Spinal cord (tissue), 10 donors: ENCODE measurements at regions not wholly inside any gene's neighbourhood (a gene's known extent, or its start where the extent isn't known, plus 50 kb on each side); places are given as distances from the start of the nearest gene placed in this dataset. TPM values are rescaled to one million over a fixed set of nuclear protein-coding genes. Genes with fewer than 3 reads are reported as not detected.

Experiments used
- DNase-seq, 6 donors: peaks; one replicate each; pipeline versions ENCODE4 v3.0.0 to v3.0.0-alpha.2; 2013 to 2015; ENCODE audit warnings: low spot score in 6 of 6, low read depth in 4 of 6
- H3K27ac ChIP-seq: one replicate; pipeline ENCODE4 v1.5.1; 2013; ENCODE audit warnings: low read depth, low read length, control low read depth
- H3K27me3 ChIP-seq: one replicate; pipeline ENCODE4 v1.6.1; 2013; ENCODE audit warnings: low read length; ENCODE audit not compliant: control insufficient read depth, insufficient read depth
- H3K36me3 ChIP-seq: one replicate; pipeline ENCODE4 v1.6.1; 2013; ENCODE audit warnings: low read length; ENCODE audit not compliant: control insufficient read depth, insufficient read depth
- H3K4me1 ChIP-seq: one replicate; pipeline ENCODE4 v1.6.1; 2013; ENCODE audit warnings: low read length; ENCODE audit not compliant: control insufficient read depth, insufficient read depth
- H3K4me3 ChIP-seq: one replicate; pipeline ENCODE4 v1.5.1; 2013; ENCODE audit warnings: low read depth, low read length, control low read depth
- H3K9me3 ChIP-seq: one replicate; pipeline ENCODE4 v1.6.1; 2013; ENCODE audit warnings: low read length; ENCODE audit not compliant: control insufficient read depth, insufficient read depth
- WGBS: methylation state at CpG from one replicate; pipeline ENCODE4 v1.1.5; 2013; ENCODE audit warnings: missing lambda C conversion rate; ENCODE audit not compliant: insufficient coverage; 5-methylcytosine and 5-hydroxymethylcytosine counted together
- small RNA-seq: library from RNA; depleted of rRNA; stranded (forward); fragments of <200 nt; gene quantifications from one replicate; pipeline ENCODE3, GENCODE V24; 2014; ENCODE audit warnings: low replicate concordance
- donor health status: healthy.

- DNase-seq = no peak
- H3K9me3 ChIP-seq = no peaks in the 10 kb centered on the region
- H3K36me3 ChIP-seq = no peaks in the 10 kb centered on the region
- H3K27ac ChIP-seq = no peak overlapping the region
- H3K27me3 ChIP-seq = no peaks in the 10 kb centered on the region
- no peaks in the 10 kb centered on the region for H3K4me1 ChIP-seq
- no peak overlapping the region for H3K4me3 ChIP-seq
- WGBS = 100% methylated on average over 1 of the region's 1 CpG
Observed at GRCh38 chr2:209367075-209367747, 56.6 kb upstream of the MAP2 start.

GRCh38 chr2:209368406-209368805, 55.4 kb upstream of the MAP2 start:
- H3K36me3 ChIP-seq = no peaks in the 10 kb centered on the region
- DNase-seq = no peak
- no peak overlapping the region for H3K27ac ChIP-seq
- H3K4me1 ChIP-seq = no peaks in the 10 kb centered on the region
- WGBS = 50% methylated on average over 1 of the region's 2 CpGs
- H3K9me3 ChIP-seq = no peaks in the 10 kb centered on the region
- H3K27me3 ChIP-seq = no peaks in the 10 kb centered on the region
- no peak overlapping the region for H3K4me3 ChIP-seq

GRCh38 chr2:209368914-209369313, 54.9 kb upstream of the MAP2 start:
- no peak for DNase-seq
- no peaks in the 10 kb centered on the region for H3K27me3 ChIP-seq
- H3K36me3 ChIP-seq = no peaks in the 10 kb centered on the region
- no peak overlapping the region for H3K4me3 ChIP-seq
- 43% methylated on average over 5 of the region's 5 CpGs for WGBS
- no peaks in the 10 kb centered on the region for H3K4me1 ChIP-seq
- H3K27ac ChIP-seq = no peak overlapping the region
- H3K9me3 ChIP-seq = no peaks in the 10 kb centered on the region

- Histone ChIP-seq H3K27me3 (no peaks in the 10 kb centered on the region), H3K9me3 (no peaks in the 10 kb centered on the region), H3K36me3 (no peaks in the 10 kb centered on the region), H3K4me1 (no peaks in the 10 kb centered on the region), H3K27ac (no peak overlapping the region), H3K4me3 (no peak overlapping the region)
- DNase-seq = no peak
Observed at GRCh38 chr2:209369656-209370055, 54.2 kb upstream of the MAP2 start.

- no peaks in the 10 kb centered on the region for H3K27me3 ChIP-seq
- no peaks in the 10 kb centered on the region for H3K9me3 ChIP-seq
- WGBS = no CpG with 5 or more reads among the region's 2 CpGs
- no peak for DNase-seq
- no peak overlapping the region for H3K27ac ChIP-seq
- H3K4me3 ChIP-seq = no peak overlapping the region
- no peaks in the 10 kb centered on the region for H3K4me1 ChIP-seq
- no peaks in the 10 kb centered on the region for H3K36me3 ChIP-seq
Observed at GRCh38 chr2:209371407-209371806, 52.4 kb upstream of the MAP2 start.

Small RNA genes in the stretch of these regions (small RNA-seq; reads per million reads assigned to genes)
- not detected for gene RNA5SP117
